IPS DF 4.7 (cell line): ENCODE measurements at regions not wholly inside any gene's neighbourhood (a gene's known extent, or its start where the extent isn't known, plus 50 kb on each side); places are given as distances from the start of the nearest gene placed in this dataset.

Experiments
- DNase-seq: peaks from one replicate; pipeline ENCODE4 v3.0.0-alpha.2; 2013; ENCODE audit warnings: low spot score; ENCODE audit errors: extremely low read depth

- DNase-seq, result no peak
Measured at GRCh38 chr20:58139849-58140786, 88.3 kb downstream of the ANKRD60 start.

GRCh38 chr20:58138395-58138794 is 90.1 kb downstream of the ANKRD60 start:
- no peak for DNase-seq

GRCh38 chr20:58137651-58138265 is 90.7 kb downstream of the ANKRD60 start:
- DNase-seq, result no peak

- DNase-seq, result no peak
Measured at GRCh38 chr20:58137236-58137635, 91.2 kb downstream of the ANKRD60 start.

GRCh38 chr20:58136149-58136484 is 92.3 kb downstream of the ANKRD60 start:
- no peak for DNase-seq

- no peak for DNase-seq
Measured at GRCh38 chr20:58135441-58136148, 92.9 kb downstream of the ANKRD60 start.

GRCh38 chr20:58133020-58133808 is 95.2 kb downstream of the ANKRD60 start:
- DNase-seq, result no peak

- no peak for DNase-seq
Measured at GRCh38 chr20:58131551-58132142, 96.8 kb downstream of the ANKRD60 start.

GRCh38 chr20:58131151-58131550 is 97.3 kb downstream of the ANKRD60 start:
- DNase-seq, result no peak

GRCh38 chr20:58130581-58130980 is 97.9 kb downstream of the ANKRD60 start:
- no peak for DNase-seq

- DNase-seq, result no peak
Measured at GRCh38 chr20:58130156-58130555, 98.3 kb downstream of the ANKRD60 start.

- DNase-seq, result no peak
Measured at GRCh38 chr20:58129721-58130151, 98.7 kb downstream of the ANKRD60 start.

- no peak for DNase-seq
Measured at GRCh38 chr20:58128635-58129625, 99.5 kb downstream of the ANKRD60 start.

GRCh38 chr20:58127701-58128111 is 100.7 kb downstream of the ANKRD60 start:
- no peak for DNase-seq

GRCh38 chr20:58125726-58126125 is 102.7 kb downstream of the ANKRD60 start:
- DNase-seq, result no peak

- no peak for DNase-seq
Measured at GRCh38 chr20:58117944-58118343, 110.5 kb downstream of the ANKRD60 start.

- DNase-seq, result no peak
Measured at GRCh38 chr20:58116505-58116904, 111.9 kb downstream of the ANKRD60 start.

- no peak for DNase-seq
Measured at GRCh38 chr20:58113716-58114115, 114.7 kb downstream of the ANKRD60 start.

GRCh38 chr20:58112017-58112781 is 116.3 kb downstream of the ANKRD60 start:
- DNase-seq, result no peak
